Activated naive CD4-positive, alpha-beta T cell treated with anti-CD3 and anti-CD28 coated beads, Interleukin-2, amount 50 U/mL, for 72 hours (primary cell): ENCODE measurements at regions not wholly inside any gene's neighbourhood (a gene's known extent, or its start where the extent isn't known, plus 50 kb on each side); places are given as distances from the start of the nearest gene placed in this dataset.
"Not testable (repeated sequence)": the region's sequence is repeated elsewhere in the genome, so short reads cannot be mapped to it uniquely, and the experiment has no call there.

Experiments
- ATAC-seq, 2 donors: fragments of 150-1000 bp; cut with Tn5 transposase; 2 replicates each; pipeline ENCODE4 v1.10.0; 2021; ENCODE audit warnings: mild to moderate bottlenecking in 2 of 2, moderate library complexity in 2 of 2
- DNase-seq, 2 donors: peaks; one replicate each; pipeline ENCODE4 v3.0.0; 2021 to 2022; ENCODE audit warnings: low spot score in 2 of 2
- H3K27ac Mint-ChIP-seq, 2 donors: one replicate each; pipeline ENCODE4 v1.8.0; 2022; ENCODE audit warnings: mild to moderate bottlenecking in 2 of 2, mixed read lengths in 2 of 2
- H3K36me3 Mint-ChIP-seq, 2 donors: one replicate each; pipeline ENCODE4 v1.8.0; 2022; ENCODE audit warnings: mixed read lengths in 2 of 2
- H3K9me3 Mint-ChIP-seq, 2 donors: one replicate each; pipeline ENCODE4 v1.8.0; 2022; ENCODE audit warnings: mixed read lengths in 2 of 2

DNA sequence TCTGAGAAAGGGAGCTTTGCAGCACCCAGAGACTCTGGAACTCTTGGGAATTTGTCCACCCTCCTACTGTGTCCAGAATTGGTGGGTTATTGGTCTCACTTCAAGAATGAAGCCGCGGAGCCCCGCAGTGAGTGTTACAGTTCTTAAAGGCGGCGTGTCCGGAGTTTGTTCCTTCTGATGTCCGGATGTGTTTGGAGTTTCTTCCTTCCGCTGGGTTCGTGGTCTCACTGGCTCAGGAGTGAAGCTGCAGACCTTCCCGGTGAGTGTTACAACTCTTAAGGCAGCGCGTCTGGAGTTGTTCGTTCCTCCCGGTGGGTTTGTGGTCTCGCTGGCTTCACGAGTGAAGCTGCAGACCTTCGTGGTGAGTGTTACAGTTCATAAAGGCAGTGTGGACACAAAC, 824.7 kb downstream of the LRRTM4 start:
- ATAC-seq, H3K27ac Mint-ChIP-seq, DNase-seq, H3K36me3 Mint-ChIP-seq: not testable (repeated sequence)
- H3K9me3 Mint-ChIP-seq = peaks cover 18 to 19% of the 10 kb centered on the region in 2 donors

DNA sequence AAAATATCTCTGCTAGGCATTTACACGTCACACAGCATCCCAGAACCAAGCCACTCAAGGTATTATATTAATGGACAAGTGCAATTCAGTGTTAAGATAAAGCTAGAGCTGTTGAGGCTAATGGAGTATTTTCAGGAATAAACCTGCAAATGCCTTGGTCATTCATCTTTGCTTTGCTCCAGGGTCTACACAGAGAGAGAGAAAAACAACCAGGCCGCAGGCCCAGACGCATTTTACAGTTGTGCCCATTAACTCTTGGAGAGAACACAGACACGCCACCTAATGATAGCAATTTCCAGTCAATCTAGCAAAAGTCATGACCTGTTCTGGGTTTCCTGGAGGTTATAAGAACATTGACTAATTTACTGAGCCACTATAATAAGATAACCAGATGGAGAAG, 829.3 kb downstream of the LRRTM4 start:
- ATAC-seq = no peak
- no peak for DNase-seq
- Mint-ChIP-seq H3K27ac (no peak overlapping the region), H3K9me3 (peaks cover 19 to 22% of the 10 kb centered on the region in 2 donors), H3K36me3 (peaks cover 0 to 5% of the 10 kb centered on the region in 2 donors)

DNA sequence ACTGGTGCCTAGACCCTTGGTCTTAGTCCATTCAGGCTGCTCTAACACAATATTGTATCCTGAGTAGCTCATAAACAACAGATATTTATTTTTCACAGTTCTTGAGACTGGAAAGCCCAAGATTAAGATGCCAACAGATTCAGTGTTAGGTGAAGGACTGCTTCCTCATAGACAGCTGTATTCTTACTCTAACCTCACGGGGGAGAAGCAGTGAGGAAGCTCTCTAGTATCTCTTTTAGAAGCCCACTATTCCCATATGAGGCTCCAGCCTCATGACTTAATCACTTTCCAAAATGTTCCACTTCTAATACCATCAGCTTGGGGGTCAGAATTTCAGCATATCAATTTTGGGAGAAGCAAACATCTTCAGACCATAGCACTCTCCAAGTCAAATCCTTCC, 833.4 kb downstream of the LRRTM4 start:
- peaks cover 17 to 32% of the 10 kb centered on the region in 2 donors for H3K9me3 Mint-ChIP-seq
- H3K27ac Mint-ChIP-seq = no peak overlapping the region
- no peak for ATAC-seq
- DNase-seq = no peak
- H3K36me3 Mint-ChIP-seq = no peaks in the 10 kb centered on the region

DNA sequence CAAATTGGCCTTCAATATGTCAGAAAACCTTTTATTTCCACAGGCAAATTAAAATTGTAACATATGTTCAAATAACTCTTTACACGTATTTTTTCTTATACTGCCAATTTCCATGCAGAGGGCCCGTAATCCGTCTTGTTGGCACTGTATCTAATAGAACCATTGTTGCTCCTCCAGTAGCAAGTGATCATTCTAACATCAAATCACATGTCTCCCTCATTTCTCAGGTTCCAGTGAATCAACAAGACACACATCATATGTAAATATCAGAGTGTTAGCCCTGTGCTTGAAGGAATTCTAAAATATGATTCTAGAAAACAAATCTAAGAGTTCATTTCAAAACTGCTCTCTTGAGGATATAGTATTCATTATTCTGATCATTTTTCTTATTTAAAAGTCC, 834.3 kb downstream of the LRRTM4 start:
- no peak overlapping the region for H3K27ac Mint-ChIP-seq
- peaks cover 14 to 30% of the 10 kb centered on the region in 2 donors for H3K9me3 Mint-ChIP-seq
- no peak for DNase-seq
- ATAC-seq = no peak
- no peaks in the 10 kb centered on the region for H3K36me3 Mint-ChIP-seq

DNA sequence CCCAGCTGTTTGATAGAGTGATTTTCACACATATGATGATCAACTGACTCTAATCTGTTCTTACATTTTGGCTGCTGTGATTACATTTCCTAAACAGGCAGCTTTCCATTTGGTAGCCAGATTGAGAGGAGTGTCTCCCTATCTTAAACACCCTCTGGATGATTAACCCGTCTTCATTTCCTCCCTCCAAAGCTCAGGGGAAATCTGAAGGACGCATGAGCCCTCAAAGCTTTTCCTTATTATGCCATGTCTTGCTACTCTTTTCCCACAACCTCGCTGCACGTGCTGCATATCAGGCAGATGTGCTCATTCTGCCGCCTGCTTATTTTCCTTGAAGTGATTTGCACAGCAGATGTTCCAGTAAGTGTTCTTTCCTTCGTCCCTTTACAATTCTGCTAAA, 837.4 kb downstream of the LRRTM4 start:
- no peak for DNase-seq
- Mint-ChIP-seq H3K9me3 (peaks cover 20 to 23% of the 10 kb centered on the region in 2 donors), H3K27ac (no peak overlapping the region), H3K36me3 (no peaks in the 10 kb centered on the region)
- no peak for ATAC-seq

DNA sequence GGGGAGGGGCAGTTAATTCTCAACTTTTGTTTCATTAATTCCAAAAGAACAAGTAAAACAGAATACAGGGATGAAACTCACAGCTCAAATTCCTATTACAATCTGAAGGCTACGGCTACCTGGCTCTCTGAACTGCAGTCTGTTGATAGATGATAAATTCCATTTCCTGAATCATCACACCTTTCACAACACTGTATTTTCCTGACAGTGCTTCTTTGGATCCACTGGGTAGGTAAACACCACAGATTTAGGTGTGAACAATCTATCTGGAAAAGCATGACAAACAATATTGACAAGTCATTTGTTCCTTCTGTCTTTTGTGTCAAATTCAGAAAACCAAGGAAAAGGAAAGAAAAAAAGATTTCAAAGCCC, 843.2 kb downstream of the LRRTM4 start:
- Mint-ChIP-seq H3K36me3 (no peaks in the 10 kb centered on the region), H3K27ac (no peak overlapping the region), H3K9me3 (peaks cover 10 to 17% of the 10 kb centered on the region in 2 donors)
- ATAC-seq = no peak
- no peak for DNase-seq

DNA sequence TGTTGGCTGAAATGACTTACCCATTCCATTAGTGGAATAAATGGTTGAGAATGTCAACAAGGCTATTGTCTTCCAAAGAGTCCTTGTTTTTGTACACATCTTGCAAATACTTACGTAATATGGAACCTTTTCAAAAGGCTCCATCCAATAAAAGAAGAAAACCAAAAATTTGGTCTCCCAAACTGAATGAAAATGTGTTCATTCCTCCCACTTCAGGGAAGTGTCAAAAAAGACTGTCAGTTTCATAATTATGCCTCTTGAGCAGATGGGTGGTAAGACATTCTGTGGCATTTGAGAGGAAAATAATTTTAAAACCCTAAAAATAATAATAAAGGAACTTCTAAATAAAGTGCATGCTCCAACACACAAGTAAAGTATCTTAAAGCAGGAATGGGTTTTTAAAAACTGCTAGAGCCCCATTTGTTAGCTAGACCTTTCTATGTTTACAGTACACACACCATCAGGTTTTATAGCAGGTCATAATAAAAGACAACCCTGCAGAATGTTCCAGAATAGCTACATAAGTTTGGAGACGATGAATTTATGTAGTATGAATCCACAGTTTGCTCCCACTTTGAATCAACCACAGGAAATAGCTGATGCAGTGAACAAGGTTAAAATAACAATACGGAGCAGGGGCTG, 843.7 kb downstream of the LRRTM4 start:
- no peak for ATAC-seq
- Mint-ChIP-seq H3K36me3 (no peaks in the 10 kb centered on the region), H3K9me3 (peaks cover 10 to 17% of the 10 kb centered on the region in 2 donors), H3K27ac (no peak overlapping the region)
- DNase-seq = no peak

DNA sequence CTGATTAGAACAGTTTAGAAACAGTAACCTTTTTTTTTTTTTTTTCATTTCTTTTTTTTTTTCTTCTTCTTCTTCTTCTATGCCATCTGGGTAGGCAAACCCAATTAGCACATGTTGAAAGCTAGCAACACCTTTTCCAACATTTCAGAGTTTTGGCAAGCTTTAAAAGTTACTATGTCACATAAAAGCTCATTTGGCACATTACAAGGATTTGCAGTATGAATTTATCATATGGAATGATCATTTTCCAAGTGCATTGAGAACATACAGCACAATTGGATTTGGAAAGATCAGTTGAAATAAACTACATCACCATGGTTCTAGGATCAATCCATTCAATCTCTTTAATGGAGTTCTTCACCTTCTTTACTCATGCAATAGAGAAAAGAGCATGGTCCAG, 847.0 kb downstream of the LRRTM4 start:
- H3K36me3 Mint-ChIP-seq = no peaks in the 10 kb centered on the region
- peaks cover 6 to 18% of the 10 kb centered on the region in 2 donors for H3K9me3 Mint-ChIP-seq
- H3K27ac Mint-ChIP-seq = no peak overlapping the region
- DNase-seq = no peak
- no peak for ATAC-seq

DNA sequence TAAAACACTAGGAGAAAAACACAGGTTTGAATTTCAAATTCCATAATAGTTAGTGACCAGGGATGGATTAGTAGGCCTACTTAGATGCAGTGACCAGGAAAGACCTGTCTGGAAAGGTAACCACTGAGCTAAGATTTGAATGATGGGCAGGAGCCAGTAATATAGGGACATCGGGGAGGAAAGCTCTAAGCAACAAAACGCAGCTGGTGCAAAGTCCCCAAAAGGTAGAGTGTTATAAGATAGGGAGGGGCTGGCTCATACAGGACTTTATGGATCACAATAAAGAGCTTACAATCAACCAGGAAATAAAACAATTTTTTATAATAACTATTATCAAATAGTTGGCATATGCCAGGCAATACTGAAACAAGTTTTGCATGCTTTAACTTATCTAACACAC, 849.4 kb downstream of the LRRTM4 start:
- no peaks in the 10 kb centered on the region for H3K36me3 Mint-ChIP-seq
- ATAC-seq (no peak), DNase-seq (no peak)
- peaks cover 6 to 18% of the 10 kb centered on the region in 2 donors for H3K9me3 Mint-ChIP-seq
- no peak overlapping the region for H3K27ac Mint-ChIP-seq

DNA sequence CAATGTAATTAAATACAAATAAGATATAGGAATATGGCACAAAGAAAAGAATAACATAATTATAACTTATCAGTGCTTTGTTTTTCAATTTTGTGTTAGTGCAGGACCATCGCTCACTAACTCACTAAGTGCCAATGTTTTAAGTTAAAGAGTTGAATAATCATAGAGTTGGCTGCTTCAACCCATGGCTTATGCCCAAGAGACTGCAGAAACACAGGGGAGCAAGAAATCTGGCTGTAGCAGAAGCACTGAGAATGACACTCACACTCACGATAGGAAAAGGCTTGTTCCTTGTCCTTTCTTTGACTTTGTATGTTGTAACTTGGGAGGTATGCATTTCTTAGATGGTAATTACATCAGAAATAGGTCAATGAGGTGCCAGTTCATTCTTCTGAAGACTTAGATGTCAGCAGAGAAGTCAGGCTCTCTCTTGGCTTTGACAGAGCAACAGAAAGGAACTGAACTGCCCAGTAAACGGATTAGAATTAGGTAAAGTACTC, 852.2 kb downstream of the LRRTM4 start:
- peaks cover 0 to 8% of the 10 kb centered on the region in 2 donors for H3K9me3 Mint-ChIP-seq
- H3K27ac Mint-ChIP-seq = no peak overlapping the region
- no peaks in the 10 kb centered on the region for H3K36me3 Mint-ChIP-seq
- ATAC-seq (no peak), DNase-seq (no peak)

DNA sequence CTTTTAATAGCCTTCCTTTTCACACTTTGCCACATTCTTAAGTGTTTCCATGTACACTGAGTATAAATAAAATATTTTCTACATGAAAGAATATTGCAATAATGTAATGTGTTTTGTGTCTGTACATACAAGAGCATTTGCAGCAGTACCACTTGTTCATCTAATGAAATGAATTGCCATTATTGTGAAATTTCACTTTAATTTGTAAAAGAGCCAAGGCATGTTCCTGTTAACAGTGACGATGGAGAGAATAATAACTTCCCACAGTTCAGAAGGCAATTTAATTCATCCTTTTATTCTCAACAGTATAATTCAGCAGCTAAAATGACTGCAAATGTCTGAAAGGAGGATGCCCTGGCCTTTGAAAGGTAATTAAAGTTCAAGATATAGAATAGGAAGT, 853.9 kb downstream of the LRRTM4 start:
- Mint-ChIP-seq H3K36me3 (no peaks in the 10 kb centered on the region), H3K27ac (no peak overlapping the region), H3K9me3 (peaks cover 0 to 8% of the 10 kb centered on the region in 2 donors)
- DNase-seq (no peak), ATAC-seq (no peak)

DNA sequence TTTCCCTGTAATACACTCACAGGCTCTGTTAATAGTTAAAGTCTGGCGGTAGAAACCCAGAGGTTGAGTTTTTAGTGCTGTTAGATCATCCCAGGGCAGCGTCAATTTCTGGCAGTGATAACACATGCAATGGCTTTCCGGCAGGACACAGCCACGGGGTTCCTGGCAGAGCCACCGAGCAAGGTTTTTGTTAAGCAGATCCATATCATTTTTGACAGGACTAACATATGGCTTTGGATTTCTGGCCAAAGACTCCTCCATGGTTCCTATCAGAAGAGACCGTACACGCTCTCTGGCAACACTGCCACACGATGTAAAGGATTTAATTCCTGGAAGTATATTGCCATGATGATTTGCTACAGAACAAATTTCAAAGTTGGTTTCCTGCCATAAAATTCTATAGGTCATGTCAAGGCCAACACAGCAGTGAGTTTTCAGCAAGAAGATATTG, 854.3 kb downstream of the LRRTM4 start:
- no peak for DNase-seq
- peaks cover 0 to 7% of the 10 kb centered on the region in 2 donors for H3K9me3 Mint-ChIP-seq
- H3K36me3 Mint-ChIP-seq = no peaks in the 10 kb centered on the region
- no peak for ATAC-seq
- H3K27ac Mint-ChIP-seq = no peak overlapping the region

DNA sequence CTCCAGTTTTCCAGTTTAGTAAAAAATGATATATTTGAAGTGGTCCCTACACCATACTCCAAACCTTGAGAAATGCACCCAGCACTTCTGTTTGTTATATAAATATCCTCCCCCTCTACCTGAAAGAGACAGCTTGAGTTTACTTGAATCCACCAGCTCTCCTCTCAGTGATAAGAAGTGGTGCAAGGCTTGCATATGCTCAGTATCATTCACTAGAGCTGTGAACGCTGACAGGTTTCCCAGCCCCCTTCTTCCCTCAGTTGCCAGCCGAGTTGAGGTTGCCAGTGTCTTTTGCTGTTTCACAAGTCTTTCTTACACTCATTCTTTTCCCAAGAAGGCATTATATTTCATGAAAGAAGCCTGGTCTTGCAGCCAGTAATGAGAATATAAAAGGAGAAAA, 880.0 kb downstream of the LRRTM4 start:
- DNase-seq = no peak
- H3K27ac Mint-ChIP-seq = no peak overlapping the region
- no peak for ATAC-seq
- H3K36me3 Mint-ChIP-seq = no peaks in the 10 kb centered on the region
- H3K9me3 Mint-ChIP-seq = peaks cover 7 to 21% of the 10 kb centered on the region in 2 donors

DNA sequence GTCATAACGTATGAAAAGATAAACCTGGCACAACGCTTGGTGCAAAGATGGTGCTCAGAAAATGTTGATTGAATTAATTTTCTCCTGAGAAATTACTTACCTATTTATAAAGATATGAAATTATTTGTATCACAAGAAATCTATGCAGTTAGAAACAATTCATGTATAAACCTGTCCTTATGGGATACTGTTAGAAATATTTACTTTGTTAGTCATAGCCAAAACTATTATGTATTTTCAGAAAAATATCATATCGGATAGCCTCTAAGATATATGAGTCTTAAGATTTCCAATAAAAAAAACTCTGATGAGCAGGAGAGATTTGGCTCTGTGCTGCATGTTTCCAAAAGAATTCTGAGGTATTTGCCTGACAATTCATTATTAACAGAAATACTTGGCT, 880.7 kb downstream of the LRRTM4 start:
- peaks cover 7 to 21% of the 10 kb centered on the region in 2 donors for H3K9me3 Mint-ChIP-seq
- DNase-seq = no peak
- H3K27ac Mint-ChIP-seq = no peak overlapping the region
- no peak for ATAC-seq
- no peaks in the 10 kb centered on the region for H3K36me3 Mint-ChIP-seq

DNA sequence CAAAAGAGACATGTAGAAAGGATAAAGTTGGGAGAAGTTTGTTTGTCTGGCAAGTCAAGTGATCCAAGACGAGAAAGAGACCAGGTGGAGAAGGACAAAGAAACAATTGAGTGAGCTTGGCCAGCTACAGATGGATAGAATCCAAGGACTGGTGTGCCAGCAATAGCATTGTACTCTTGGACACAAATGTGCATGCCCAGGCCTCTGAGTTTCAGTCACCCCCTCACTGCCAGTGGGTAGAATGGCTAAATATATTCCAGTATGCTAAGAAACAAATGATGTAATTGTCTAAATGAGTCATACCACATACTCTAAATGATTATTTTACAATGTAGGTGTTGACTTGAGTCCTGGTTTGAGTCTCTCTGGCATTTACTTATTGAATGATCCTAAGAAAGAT, 881.3 kb downstream of the LRRTM4 start:
- ATAC-seq = no peak
- Mint-ChIP-seq H3K36me3 (no peaks in the 10 kb centered on the region), H3K27ac (no peak overlapping the region)

DNA sequence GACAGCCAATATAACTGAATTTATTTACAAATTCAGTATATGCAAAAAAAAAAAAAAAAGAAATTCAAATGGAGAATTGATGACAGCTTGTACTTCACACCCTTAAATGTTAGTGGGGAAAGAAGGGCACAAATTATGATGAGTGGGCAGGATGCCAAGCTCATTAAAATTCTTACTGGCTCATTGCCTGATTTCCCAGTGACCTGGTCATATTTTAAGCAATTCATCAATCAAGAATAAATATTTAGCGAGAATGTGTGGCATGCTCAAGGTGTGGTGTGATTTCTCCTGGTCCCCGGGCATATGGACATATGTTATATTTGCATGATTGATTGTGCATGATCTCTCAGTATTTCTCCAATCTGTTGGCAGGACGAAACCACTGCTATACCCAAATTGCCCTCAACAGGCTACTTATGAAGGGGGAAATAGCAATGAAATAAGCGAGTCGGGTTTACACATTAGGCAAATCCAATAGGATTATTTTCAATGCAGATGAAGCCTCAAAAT, 883.0 kb downstream of the LRRTM4 start:
- no peaks in the 10 kb centered on the region for H3K36me3 Mint-ChIP-seq
- no peak overlapping the region for H3K27ac Mint-ChIP-seq
- no peak for ATAC-seq
- H3K9me3 Mint-ChIP-seq = peaks cover 3 to 12% of the 10 kb centered on the region in 2 donors
- DNase-seq = no peak

More for the DNA sequence above, 881.3 kb downstream of the LRRTM4 start:
- H3K9me3 Mint-ChIP-seq = peaks cover 7 to 18% of the 10 kb centered on the region in 2 donors
- no peak for DNase-seq

DNA sequence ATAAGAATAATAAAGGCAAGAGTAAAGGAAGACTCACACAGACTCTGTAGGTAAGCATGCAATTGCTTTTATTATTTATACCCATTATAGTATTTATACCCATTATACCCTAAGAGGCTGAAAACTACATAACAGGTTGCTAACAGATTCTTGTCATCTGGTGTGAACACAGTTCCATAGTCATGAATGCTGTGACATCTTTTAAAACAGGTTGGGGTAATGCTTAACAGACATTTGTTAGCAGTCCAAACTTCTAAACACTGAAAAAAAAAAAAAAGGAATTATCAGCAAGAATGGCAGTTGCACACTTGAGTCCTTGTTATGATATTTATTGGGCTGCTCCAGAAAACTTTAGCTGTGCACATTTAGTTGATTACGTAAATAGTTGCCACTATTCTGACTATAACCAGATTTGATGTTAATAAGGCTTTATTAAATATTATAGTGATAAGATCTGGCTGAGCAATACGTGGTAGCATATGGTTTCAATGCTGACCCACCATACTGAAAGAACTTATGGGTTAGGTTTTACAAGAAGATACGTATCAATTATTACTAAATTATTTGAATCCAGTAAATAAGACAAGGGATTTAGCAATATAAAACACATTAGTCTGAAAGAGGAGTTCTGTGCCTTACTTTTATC, 888.8 kb downstream of the LRRTM4 start:
- Mint-ChIP-seq H3K27ac (no peak overlapping the region), H3K9me3 (peaks cover 0 to 5% of the 10 kb centered on the region in 2 donors), H3K36me3 (no peaks in the 10 kb centered on the region)
- ATAC-seq (no peak), DNase-seq (no peak)

DNA sequence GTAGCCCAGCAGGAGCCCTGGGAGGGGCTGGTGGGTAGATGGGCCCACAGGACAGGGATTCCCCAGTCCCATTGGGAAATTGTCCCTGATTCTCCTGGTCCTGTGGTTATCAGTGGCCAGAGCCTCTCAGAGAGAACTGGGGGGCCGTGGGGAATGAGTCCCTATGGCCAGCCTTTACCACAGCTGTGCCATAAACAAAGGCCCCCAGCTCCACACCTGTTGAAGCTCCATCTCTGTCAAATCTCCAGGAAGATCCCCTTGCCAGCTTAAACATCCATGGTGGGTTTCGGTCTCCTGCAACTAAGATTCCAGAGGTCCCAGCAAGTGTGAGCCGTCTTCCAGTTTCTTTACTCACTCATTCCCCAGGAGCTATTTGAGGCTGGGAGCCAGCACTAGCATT, 897.1 kb downstream of the LRRTM4 start:
- ATAC-seq (no peak), DNase-seq (no peak)
- Mint-ChIP-seq H3K9me3 (peaks cover 28 to 31% of the 10 kb centered on the region in 2 donors), H3K36me3 (peaks cover 0 to 9% of the 10 kb centered on the region in 2 donors), H3K27ac (no peak overlapping the region)
